Keratinocyte (primary cell): ENCODE measurements at regions not wholly inside any gene's neighbourhood (a gene's known extent, or its start where the extent isn't known, plus 50 kb on each side); places are given as distances from the start of the nearest gene placed in this dataset.
"Not testable (repeated sequence)": the region's sequence is repeated elsewhere in the genome, so short reads cannot be mapped to it uniquely, and the experiment has no call there.

Experiments used
- DNase-seq: peaks from one replicate; pipeline ENCODE4 v3.0.0-alpha.2; 2011; ENCODE audit warnings: low read depth, missing footprints, low spot score
- FAIRE-seq: peaks from 2 replicates; lab custom pipeline; 2011; peaks lifted over from hg19 to GRCh38; lab: Jason Lieb, UNC
- H2AFZ ChIP-seq: 2 replicates; pipeline ENCODE4 v1.6.0; 2012; ENCODE audit warnings: low read length, control low read depth, inconsistent platforms; ENCODE audit not compliant: control insufficient read depth
- H3K27ac ChIP-seq: 2 replicates; pipeline ENCODE4 v1.5.1; 2011; ENCODE audit warnings: low read length; ENCODE audit not compliant: control insufficient read depth, insufficient read depth
- H3K27me3 ChIP-seq: 3 replicates; pipeline ENCODE4 v1.6.0; 2011; ENCODE audit warnings: low read length; ENCODE audit not compliant: control insufficient read depth, insufficient read depth; ENCODE audit errors: extremely low read depth
- H3K36me3 ChIP-seq, 2 experiments: 2 replicates in 1 of 2; 3 replicates in 1 of 2; pipeline ENCODE4 v1.5.1; 2011; ENCODE audit warnings: low read length in 2 of 2, mild to moderate bottlenecking in 1 of 2; ENCODE audit not compliant: control insufficient read depth in 2 of 2, insufficient read depth in 2 of 2; ENCODE audit errors: extremely low read depth in 1 of 2
- H3K4me1 ChIP-seq: 3 replicates; pipeline ENCODE4 v1.5.1; 2011; ENCODE audit warnings: low read length; ENCODE audit not compliant: control insufficient read depth, insufficient read depth; ENCODE audit errors: extremely low read depth
- H3K4me2 ChIP-seq: 3 replicates; pipeline ENCODE4 v1.6.0; 2011; ENCODE audit warnings: low read depth, low read length; ENCODE audit not compliant: control insufficient read depth, insufficient read depth; ENCODE audit errors: extremely low read depth
- H3K4me3 ChIP-seq, 3 experiments: fragments of 200-600 bp in 1 of 3; sonication (generic) in 1 of 3; 2 replicates in 2 of 3; 3 replicates in 1 of 3; pipeline ENCODE4 v1.5.1; 2011 to 2016; ENCODE audit warnings: low read length in 3 of 3, mild to moderate bottlenecking in 3 of 3, control low read depth in 2 of 3, inconsistent platforms in 1 of 3, low read depth in 1 of 3, mixed read lengths in 1 of 3, mixed run types in 1 of 3, moderate library complexity in 1 of 3; ENCODE audit not compliant: control insufficient read depth in 2 of 3, insufficient read depth in 2 of 3; ENCODE audit errors: extremely low read depth in 1 of 3
- H3K79me2 ChIP-seq: 2 replicates; pipeline ENCODE4 v1.6.0; 2012; ENCODE audit warnings: low read length; ENCODE audit not compliant: control insufficient read depth, insufficient read depth
- H3K9ac ChIP-seq: 3 replicates; pipeline ENCODE4 v1.6.0; 2011; ENCODE audit warnings: low read length; ENCODE audit not compliant: control insufficient read depth, insufficient read depth; ENCODE audit errors: extremely low read depth
- H3K9me1 ChIP-seq: 3 replicates; pipeline ENCODE4 v1.6.0; 2011; ENCODE audit warnings: low read length; ENCODE audit not compliant: control insufficient read depth, insufficient read depth; ENCODE audit errors: extremely low read depth
- H3K9me3 ChIP-seq: 2 replicates; pipeline ENCODE4 v1.5.1; 2012; ENCODE audit warnings: low read depth, low read length; ENCODE audit not compliant: control insufficient read depth
- H4K20me1 ChIP-seq: 3 replicates; pipeline ENCODE4 v1.6.0; 2011; ENCODE audit warnings: low read length; ENCODE audit not compliant: control insufficient read depth, insufficient read depth; ENCODE audit errors: extremely low read depth
- CTCF ChIP-seq, 3 experiments: IDR thresholded peaks in 1 of 3; conservative IDR thresholded peaks in 1 of 3; optimal IDR thresholded peaks in 1 of 3; 2 replicates in 2 of 3; 3 replicates in 1 of 3; pipeline versions ENCODE3 to v1.5.1; 2011; ENCODE audit warnings: low read length in 3 of 3, mild to moderate bottlenecking in 3 of 3, moderate library complexity in 2 of 3, control low read depth in 1 of 3, inconsistent platforms in 1 of 3; ENCODE audit not compliant: insufficient read depth in 2 of 3; ENCODE audit errors: extremely low read depth in 1 of 3
- EZH2 ChIP-seq: IDR thresholded peaks from one replicate; pipeline ENCODE4 v1.6.1; 2012; ENCODE audit warnings: inconsistent platforms, mild to moderate bottlenecking, low read length, moderate library complexity
- dilution Hi-C: fragments of 300-500 bp; cut with MboI; formaldehyde crosslinking; loops from one replicate; pipeline ENCODE4 v1.7.0; 2020; ENCODE audit warnings: low sequenced_read_pairs; ENCODE audit not compliant: extremely low pct_ligation_motif_present

- Histone ChIP-seq H3K9ac (no peak overlapping the region), H3K9me1 (no peaks in the 10 kb centered on the region), H3K36me3 (no peaks in the 10 kb centered on the region), H3K4me2 (no peak overlapping the region), H4K20me1 (no peaks in the 10 kb centered on the region), H2AFZ (no peak overlapping the region), H3K27me3 (no peaks in the 10 kb centered on the region), H3K27ac (no peak overlapping the region), H3K79me2 (no peaks in the 10 kb centered on the region), H3K4me3 (no peak overlapping the region), H3K4me1 (no peaks in the 10 kb centered on the region), H3K9me3 (peaks cover 2% of the 10 kb centered on the region)
- TF ChIP-seq CTCF (optimal IDR thresholded peaks at IDR 0.05 in 1 of 3, IDR thresholded peaks at IDR 0.05 in 1 of 3, conservative IDR thresholded peaks at IDR 0.05 in 1 of 3; ENCODE audit: extremely low read depth in 1 of 3, insufficient read depth in 2 of 3, low read length in 3 of 3): no peak
- TF ChIP-seq EZH2: no peak
- dilution Hi-C loops: no loop called here
- DNase-seq (no peak), FAIRE-seq (no peak)
These were observed 90.0 kb upstream of the EIF5 start for GRCh38 chr14:103243764-103244737.

GRCh38 chr14:103245624-103246031 is 88.4 kb upstream of the EIF5 start:
- H3K79me2 ChIP-seq, H3K9ac ChIP-seq, H4K20me1 ChIP-seq, DNase-seq, H3K27ac ChIP-seq, H3K4me1 ChIP-seq, H3K9me3 ChIP-seq, H3K36me3 ChIP-seq, H3K4me2 ChIP-seq, H2AFZ ChIP-seq, H3K4me3 ChIP-seq, H3K27me3 ChIP-seq, dilution Hi-C loops, FAIRE-seq, H3K9me1 ChIP-seq: not testable (repeated sequence)
